K562 (cell line): ENCODE measurements at regions not wholly inside any gene's neighbourhood (a gene's known extent, or its start where the extent isn't known, plus 50 kb on each side); places are given as distances from the start of the nearest gene placed in this dataset.

ENCODE experiments used
- ATAC-seq: fragments of 200-7000 bp; cut with Tn5 transposase; 3 replicates; pipeline ENCODE4 v1.9.1; 2020; ENCODE audit warnings: moderate library complexity
- BruUV-seq: library from RNA; stranded (reverse); fragments of 400-500 nt; replicated peaks from 2 replicates; lab custom pipeline; 2021; lab: Mats Ljungman, UMichigan
- CTCF ChIA-PET: fragments of 300-600 bp; formaldehyde crosslinking; extraction: SDS; loops from one replicate; lab custom pipeline; 2021; ENCODE audit warnings: low intra/inter-chr PET ratio; lab: Yijun Ruan, JAX
- POLR2A ChIA-PET: fragments of 300-600, 350-650 bp; sonication (Branson Sonifier 250); formaldehyde crosslinking; extraction: SDS; loops from one replicate; lab custom pipeline; 2021; ENCODE audit warnings: antibody characterized with exemption, inconsistent platforms; lab: Yijun Ruan, JAX
- DNase-seq, 4 experiments: peaks; one replicate each; pipeline versions ENCODE4 v3.0.0 to v3.0.0-alpha.2; 2011 to 2018; ENCODE audit warnings: low spot score in 3 of 4, mixed read lengths in 3 of 4; ENCODE audit errors: extremely low read depth in 1 of 4
- FAIRE-seq: peaks from 2 replicates; lab custom pipeline; 2011; peaks lifted over from hg19 to GRCh38; lab: Jason Lieb, UNC
- H2AFZ ChIP-seq: 2 replicates; pipeline ENCODE4 v1.6.0; 2011; ENCODE audit warnings: low read depth, low read length, control low read depth, inconsistent platforms
- H3K27ac ChIP-seq: fragments of 200-600 bp; 3 replicates; pipeline ENCODE4 v1.8.0; 2011; ENCODE audit warnings: low read depth, mild to moderate bottlenecking, control low read depth, inconsistent platforms, low read length, moderate library complexity, mixed read lengths; ENCODE audit errors: extremely low read depth
- H3K27me3 ChIP-seq, 2 experiments: fragments of 300-600 bp in 1 of 2; 2 replicates in 1 of 2; 3 replicates in 1 of 2; pipeline versions ENCODE4 v1.6.0 to v1.8.0; 2011; ENCODE audit warnings: inconsistent platforms in 2 of 2, low read length in 2 of 2, mild to moderate bottlenecking in 1 of 2, mixed read lengths in 1 of 2, moderate library complexity in 1 of 2; ENCODE audit not compliant: control insufficient read depth in 2 of 2, insufficient read depth in 2 of 2
- H3K36me3 ChIP-seq: fragments of 300-600 bp; 3 replicates; pipeline ENCODE4 v1.8.0; 2011; ENCODE audit warnings: mild to moderate bottlenecking, low read length, inconsistent platforms; ENCODE audit not compliant: control insufficient read depth, insufficient read depth
- H3K4me1 ChIP-seq, 2 experiments: fragments of 200-600 bp in 1 of 2; replicated peaks in 1 of 2; 2 replicates in 1 of 2; 3 replicates in 1 of 2; pipeline versions ENCODE4 v1.5.1 to v1.8.0; 2011; ENCODE audit warnings: inconsistent platforms in 2 of 2, low read length in 2 of 2, mild to moderate bottlenecking in 1 of 2, mixed read lengths in 1 of 2, moderate library complexity in 1 of 2; ENCODE audit not compliant: control insufficient read depth in 2 of 2, insufficient read depth in 2 of 2
- H3K4me2 ChIP-seq: 2 replicates; pipeline ENCODE4 v1.6.1; 2011; ENCODE audit warnings: low read length, control low read depth, inconsistent platforms, mixed read lengths; ENCODE audit not compliant: insufficient read depth
- H3K4me3 ChIP-seq: fragments of 200-600 bp; sonication (generic), shearing (Covaris generic); 2 replicates; pipeline ENCODE4 v1.5.1; 2016; ENCODE audit warnings: control low read depth, inconsistent platforms
- H3K79me2 ChIP-seq: fragments of 200-600 bp; 3 replicates; pipeline ENCODE4 v1.8.0; 2011; ENCODE audit warnings: low read length, inconsistent platforms; ENCODE audit not compliant: control insufficient read depth, insufficient read depth
- H3K9ac ChIP-seq, 2 experiments: 2 replicates each; pipeline versions ENCODE4 v1.6.0 to v1.6.1; 2011; ENCODE audit warnings: low read depth in 2 of 2, low read length in 2 of 2, control low read depth in 1 of 2, inconsistent platforms in 1 of 2, mild to moderate bottlenecking in 1 of 2, mixed read lengths in 1 of 2; ENCODE audit not compliant: insufficient read depth in 1 of 2
- H3K9me1 ChIP-seq: one replicate; pipeline ENCODE4 v1.6.0; 2011; ENCODE audit warnings: inconsistent platforms, mild to moderate bottlenecking, low read length, moderate library complexity; ENCODE audit not compliant: control insufficient read depth, insufficient read depth
- H3K9me3 ChIP-seq: replicated peaks from 2 replicates; pipeline ENCODE4 v1.5.1; 2011; ENCODE audit warnings: low read depth, low read length, inconsistent platforms; ENCODE audit not compliant: control insufficient read depth, insufficient read depth
- H4K20me1 ChIP-seq: replicated peaks from 2 replicates; pipeline ENCODE4 v1.6.1; 2011; ENCODE audit warnings: low read length, inconsistent platforms, mixed read lengths; ENCODE audit not compliant: control insufficient read depth, insufficient read depth
- ELK3 ChIP-seq: fragments of 450-650 bp; formaldehyde crosslinking; IDR thresholded peaks from 2 replicates; pipeline ENCODE4 v1.4.0; 2020; ENCODE audit warnings: mild to moderate bottlenecking
- FOXA3 ChIP-seq, 2 experiments: fragments of 450-650 bp in 1 of 2; sonication (generic) in 1 of 2; formaldehyde crosslinking; IDR thresholded peaks in 1 of 2; conservative IDR thresholded peaks in 1 of 2; 2 replicates each; pipeline versions ENCODE4 v1.4.0 to v1.8.0; 2020 to 2022; ENCODE audit warnings: mild to moderate bottlenecking in 2 of 2, missing genetic modification reagents in 1 of 2
- HDGF ChIP-seq: fragments of 450-650 bp; IDR thresholded peaks from 2 replicates; pipeline ENCODE4 v1.6.1; 2016
- MCM5 ChIP-seq: fragments of 450-650 bp; IDR thresholded peaks from 2 replicates; pipeline ENCODE4 v1.6.1; 2016; ENCODE audit warnings: low read depth
- MYNN ChIP-seq, 2 experiments: sonication (generic); formaldehyde crosslinking in 1 of 2; IDR thresholded peaks; 2 replicates each; pipeline versions ENCODE4 v1.5.0 to v1.6.1; 2016 to 2020; ENCODE audit warnings: antibody characterized with exemption in 1 of 2, missing genetic modification reagents in 1 of 2
- PCBP2 ChIP-seq: fragments of 200-400 bp; formaldehyde crosslinking; IDR thresholded peaks from 2 replicates; pipeline ENCODE4 v1.6.1; 2018; ENCODE audit warnings: low read length, low read depth, mild to moderate bottlenecking, moderate library complexity; ENCODE audit not compliant: poor library complexity, severe bottlenecking
- RCOR1 ChIP-seq, 2 experiments: IDR thresholded peaks; 2 replicates each; pipeline ENCODE4 v1.6.1; 2012; ENCODE audit warnings: low read depth in 2 of 2, low read length in 2 of 2, borderline replicate concordance in 1 of 2, improper control_type of control experiment in 1 of 2
- RFX1 ChIP-seq: fragments of 450-650 bp; IDR thresholded peaks from 2 replicates; pipeline ENCODE4 v1.6.1; 2016; ENCODE audit warnings: mild to moderate bottlenecking, moderate library complexity
- TSHZ1 ChIP-seq: fragments of 250-450 bp; sonication (Bioruptor Pico); IDR thresholded peaks from 2 replicates; pipeline ENCODE4 v1.4.0; 2020; ENCODE audit warnings: mild to moderate bottlenecking, moderate library complexity
- YY1 ChIP-seq, 3 experiments: IDR thresholded peaks; 2 replicates each; pipeline ENCODE4 v1.6.1; 2011; ENCODE audit warnings: low read length in 2 of 3, mild to moderate bottlenecking in 2 of 3, moderate library complexity in 2 of 3, borderline replicate concordance in 1 of 3, control low read depth in 1 of 3, low read depth in 1 of 3; ENCODE audit not compliant: insufficient read depth in 3 of 3, insufficient replicate concordance in 2 of 3, control insufficient read depth in 1 of 3, insufficient read length in 1 of 3; ENCODE audit errors: extremely low read depth in 1 of 3
- ZNF717 ChIP-seq: fragments of 250-450 bp; sonication (Bioruptor Pico); IDR thresholded peaks from 2 replicates; pipeline ENCODE4 v1.5.0; 2021
- WGBS: fragments of 100-300 bp; shearing (Covaris generic); methylation state at CpG from one replicate; pipeline ENCODE4 v1.1.6; 2016; ENCODE audit warnings: low coverage, mixed read lengths; ENCODE audit not compliant: insufficient coverage; ENCODE audit errors: missing lambda C conversion rate; 5-methylcytosine and 5-hydroxymethylcytosine counted together
- in situ Hi-C: fragments of 300-500 bp; cut with MboI; formaldehyde crosslinking; loops from 4 replicates; pipeline ENCODE4 v1.15.0; 2018; ENCODE audit warnings: inconsistent platforms, mixed read lengths
- intact Hi-C: fragments of 100-400 bp; cut with micrococcal nuclease; formaldehyde crosslinking; loops from 2 replicates; pipeline ENCODE4 v1.14.2; 2022
- TF ChIP-seq, protein P1 (sequence below): fragments of 450-650 bp; IDR thresholded peaks from 2 replicates; pipeline ENCODE4 v1.7.1; 2018; ENCODE audit warnings: mild to moderate bottlenecking, low read depth; ENCODE audit not compliant: partially characterized antibody
- TF ChIP-seq, protein P2 (sequence below): sonication (generic); formaldehyde crosslinking; IDR thresholded peaks from 2 replicates; pipeline ENCODE4 v1.8.1; 2023; ENCODE audit warnings: mild to moderate bottlenecking, missing genetic modification reagents

DNA sequence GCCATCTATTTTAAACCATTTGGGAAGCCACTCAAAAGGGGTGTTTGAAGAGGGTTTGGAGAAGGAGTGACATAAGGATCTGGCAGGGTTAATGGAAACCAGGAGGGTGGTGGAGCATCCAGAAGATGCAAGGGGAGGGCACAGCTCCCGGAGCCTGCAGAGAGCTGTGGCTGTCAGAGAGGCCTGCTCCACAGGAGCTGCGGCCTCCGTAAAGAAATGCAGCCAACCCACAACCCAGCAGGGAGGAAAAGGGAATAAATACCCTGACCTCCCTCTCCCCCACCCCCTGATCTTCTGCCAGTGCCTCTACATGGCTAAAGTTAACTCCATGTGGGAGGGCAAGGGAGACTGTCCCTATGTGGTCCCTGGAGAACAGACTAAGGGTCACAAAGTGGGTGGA is 567.1 kb upstream of the POU3F3 start:
- intact Hi-C loops, result no loop called here
- Histone ChIP-seq H3K27me3 (no peaks in the 10 kb centered on the region), H3K4me3 (no peak overlapping the region), H3K4me1 (no peaks in the 10 kb centered on the region), H3K27ac (no peak overlapping the region), H3K9me1 (no peaks in the 10 kb centered on the region), H3K36me3 (no peaks in the 10 kb centered on the region), H4K20me1 (no peaks in the 10 kb centered on the region), H3K4me2 (no peak overlapping the region), H3K9ac (no peak overlapping the region), H3K9me3 (no peaks in the 10 kb centered on the region), H3K79me2 (no peaks in the 10 kb centered on the region), H2AFZ (no peak overlapping the region)
- ChIA-PET POLR2A (no interaction called here), CTCF (no interaction called here)
- no peak for ATAC-seq
- WGBS, result 3% methylated on average over 3 of the region's 3 CpGs
- in situ Hi-C loops, result no loop called here
- FAIRE-seq, result no peak
- no peak for DNase-seq
- no TSS peak for BruUV-seq
- TF ChIP-seq, protein P1, sequence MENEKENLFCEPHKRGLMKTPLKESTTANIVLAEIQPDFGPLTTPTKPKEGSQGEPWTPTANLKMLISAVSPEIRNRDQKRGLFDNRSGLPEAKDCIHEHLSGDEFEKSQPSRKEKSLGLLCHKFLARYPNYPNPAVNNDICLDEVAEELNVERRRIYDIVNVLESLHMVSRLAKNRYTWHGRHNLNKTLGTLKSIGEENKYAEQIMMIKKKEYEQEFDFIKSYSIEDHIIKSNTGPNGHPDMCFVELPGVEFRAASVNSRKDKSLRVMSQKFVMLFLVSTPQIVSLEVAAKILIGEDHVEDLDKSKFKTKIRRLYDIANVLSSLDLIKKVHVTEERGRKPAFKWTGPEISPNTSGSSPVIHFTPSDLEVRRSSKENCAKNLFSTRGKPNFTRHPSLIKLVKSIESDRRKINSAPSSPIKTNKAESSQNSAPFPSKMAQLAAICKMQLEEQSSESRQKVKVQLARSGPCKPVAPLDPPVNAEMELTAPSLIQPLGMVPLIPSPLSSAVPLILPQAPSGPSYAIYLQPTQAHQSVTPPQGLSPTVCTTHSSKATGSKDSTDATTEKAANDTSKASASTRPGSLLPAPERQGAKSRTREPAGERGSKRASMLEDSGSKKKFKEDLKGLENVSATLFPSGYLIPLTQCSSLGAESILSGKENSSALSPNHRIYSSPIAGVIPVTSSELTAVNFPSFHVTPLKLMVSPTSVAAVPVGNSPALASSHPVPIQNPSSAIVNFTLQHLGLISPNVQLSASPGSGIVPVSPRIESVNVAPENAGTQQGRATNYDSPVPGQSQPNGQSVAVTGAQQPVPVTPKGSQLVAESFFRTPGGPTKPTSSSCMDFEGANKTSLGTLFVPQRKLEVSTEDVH, result no peak
- TF ChIP-seq ZNF717 (CRISPR knock-in tag) (no peak), FOXA3 (CRISPR knock-in tag; conservative IDR thresholded peaks at IDR 0.05 in 1 of 2, IDR thresholded peaks at IDR 0.05 in 1 of 2) (no peak), TSHZ1 (CRISPR knock-in tag) (no peak), MCM5 (no peak), YY1 (IDR thresholded peaks at IDR 0.05; ENCODE audit: borderline replicate concordance in 1 of 3, control insufficient read depth in 1 of 3, extremely low read depth in 1 of 3, insufficient read depth in 3 of 3, insufficient read length in 1 of 3, insufficient replicate concordance in 2 of 3, low read depth in 1 of 3, low read length in 2 of 3) (no peak), ELK3 (CRISPR knock-in tag) (no peak), PCBP2 (no peak), HDGF (no peak), MYNN (IDR thresholded peaks at IDR 0.05) (no peak), MYNN (CRISPR knock-in tag; IDR thresholded peaks at IDR 0.05) (no peak), RFX1 (no peak), RCOR1 (IDR thresholded peaks at IDR 0.05; ENCODE audit: borderline replicate concordance in 1 of 2, low read depth in 2 of 2, low read length in 2 of 2) (no peak)
- TF ChIP-seq, protein P2, sequence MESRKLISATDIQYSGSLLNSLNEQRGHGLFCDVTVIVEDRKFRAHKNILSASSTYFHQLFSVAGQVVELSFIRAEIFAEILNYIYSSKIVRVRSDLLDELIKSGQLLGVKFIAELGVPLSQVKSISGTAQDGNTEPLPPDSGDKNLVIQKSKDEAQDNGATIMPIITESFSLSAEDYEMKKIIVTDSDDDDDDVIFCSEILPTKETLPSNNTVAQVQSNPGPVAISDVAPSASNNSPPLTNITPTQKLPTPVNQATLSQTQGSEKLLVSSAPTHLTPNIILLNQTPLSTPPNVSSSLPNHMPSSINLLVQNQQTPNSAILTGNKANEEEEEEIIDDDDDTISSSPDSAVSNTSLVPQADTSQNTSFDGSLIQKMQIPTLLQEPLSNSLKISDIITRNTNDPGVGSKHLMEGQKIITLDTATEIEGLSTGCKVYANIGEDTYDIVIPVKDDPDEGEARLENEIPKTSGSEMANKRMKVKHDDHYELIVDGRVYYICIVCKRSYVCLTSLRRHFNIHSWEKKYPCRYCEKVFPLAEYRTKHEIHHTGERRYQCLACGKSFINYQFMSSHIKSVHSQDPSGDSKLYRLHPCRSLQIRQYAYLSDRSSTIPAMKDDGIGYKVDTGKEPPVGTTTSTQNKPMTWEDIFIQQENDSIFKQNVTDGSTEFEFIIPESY, result no peak
